HCT116 (cell line): ENCODE measurements at regions not wholly inside any gene's neighbourhood (a gene's known extent, or its start where the extent isn't known, plus 50 kb on each side); places are given as distances from the start of the nearest gene placed in this dataset.

ENCODE experiments used
- ATAC-seq: fragments of 200-7000 bp; cut with Tn5 transposase; 2 replicates; pipeline ENCODE4 v1.9.1; 2020; ENCODE audit warnings: mild to moderate bottlenecking, moderate library complexity
- BruUV-seq: library from RNA; stranded (reverse); fragments of 400-500 nt; replicated peaks from 2 replicates; lab custom pipeline; 2021; lab: Mats Ljungman, UMichigan
- CTCF ChIA-PET: fragments of 300-600 bp; sonication (Branson Sonifier 250); formaldehyde crosslinking; loops from one replicate; lab custom pipeline; 2021; ENCODE audit warnings: antibody characterized with exemption; lab: Charles Lee
- POLR2A ChIA-PET: fragments of 300-600, 350-600 bp; sonication (Branson Sonifier 250); formaldehyde crosslinking; loops from one replicate; lab custom pipeline; 2021; ENCODE audit warnings: antibody characterized with exemption; lab: Charles Lee
- RAD21 ChIA-PET, 2 experiments: fragments of 300-600 bp; sonication (Branson Sonifier 250); formaldehyde crosslinking; loops; one replicate each; lab custom pipeline; 2023; ENCODE audit warnings: low total read pairs in 2 of 2; ENCODE audit not compliant: uncharacterized antibody in 2 of 2, unreplicated experiment in 2 of 2, low non-redundant PET in 1 of 2; lab: Charles Lee
- DNase-seq: peaks from one replicate; pipeline ENCODE4 v3.0.0-alpha.2; 2010; ENCODE audit warnings: low read depth, low spot score
- H2AFZ ChIP-seq: fragments of 200-600 bp; shearing (Covaris generic), sonication (generic); 2 replicates; pipeline ENCODE4 v1.6.1; 2017; ENCODE audit warnings: low read depth, mixed run types, mixed read lengths, antibody characterized with exemption, low read length; ENCODE audit not compliant: poor library complexity, severe bottlenecking
- H3K27ac ChIP-seq: 2 replicates; pipeline ENCODE4 v1.5.1; 2012; ENCODE audit warnings: low read depth, low read length
- H3K27me3 ChIP-seq: fragments of 200-600 bp; sonication (generic); 2 replicates; pipeline ENCODE4 v1.6.1; 2016; ENCODE audit warnings: mixed run types, low read length, mixed read lengths; ENCODE audit not compliant: insufficient read depth
- H3K36me3 ChIP-seq, 2 experiments: fragments of 200-500 bp in 1 of 2; fragments of 200-600 bp in 1 of 2; sonication (Bioruptor generic) in 1 of 2; sonication (generic) in 1 of 2; 2 replicates each; pipeline versions ENCODE4 v1.5.1 to v1.6.1; 2014 to 2016; ENCODE audit warnings: low read length in 2 of 2, inconsistent platforms in 1 of 2, mixed read lengths in 1 of 2, mixed run types in 1 of 2; ENCODE audit not compliant: insufficient read depth in 2 of 2, control insufficient read depth in 1 of 2
- H3K4me1 ChIP-seq, 2 experiments: fragments of 200-600 bp in 1 of 2; sonication (generic) in 1 of 2; 2 replicates each; pipeline versions ENCODE4 v1.5.1 to v1.6.1; 2012 to 2017; ENCODE audit warnings: low read length in 2 of 2, inconsistent platforms in 1 of 2, mild to moderate bottlenecking in 1 of 2, mixed read lengths in 1 of 2, mixed run types in 1 of 2, moderate library complexity in 1 of 2; ENCODE audit not compliant: insufficient read depth in 2 of 2, control insufficient read depth in 1 of 2
- H3K4me2 ChIP-seq: fragments of 200-600 bp; sonication (generic); 2 replicates; pipeline ENCODE4 v1.6.1; 2017; ENCODE audit warnings: mixed run types, low read length, mixed read lengths
- H3K4me3 ChIP-seq, 2 experiments: fragments of 200-600 bp in 1 of 2; sonication (generic) in 1 of 2; replicated peaks in 1 of 2; 2 replicates each; pipeline ENCODE4 v1.5.1; 2011 to 2016; ENCODE audit warnings: low read length in 2 of 2, control low read depth in 1 of 2, low read depth in 1 of 2, mild to moderate bottlenecking in 1 of 2, mixed read lengths in 1 of 2, mixed run types in 1 of 2
- H3K79me2 ChIP-seq: fragments of 200-600 bp; sonication (generic); 2 replicates; pipeline ENCODE4 v1.6.1; 2017; ENCODE audit warnings: mild to moderate bottlenecking, mixed run types, low read length, moderate library complexity, mixed read lengths; ENCODE audit not compliant: insufficient read depth
- H3K9ac ChIP-seq: fragments of 200-600 bp; sonication (generic); 2 replicates; pipeline ENCODE4 v1.6.1; 2016; ENCODE audit warnings: low read length, mixed read lengths
- H3K9me2 ChIP-seq: fragments of 200-600 bp; sonication (generic), shearing (Covaris generic); 2 replicates; pipeline ENCODE4 v1.6.1; 2017; ENCODE audit warnings: mixed run types, mild to moderate bottlenecking, moderate library complexity; ENCODE audit not compliant: insufficient read depth
- H3K9me3 ChIP-seq, 2 experiments: fragments of 200-500 bp in 1 of 2; fragments of 200-600 bp in 1 of 2; sonication (Bioruptor generic) in 1 of 2; sonication (generic) in 1 of 2; 2 replicates each; pipeline ENCODE4 v1.6.1; 2014 to 2017; ENCODE audit warnings: low read length in 2 of 2, mixed read lengths in 2 of 2, inconsistent platforms in 1 of 2, low read depth in 1 of 2, mild to moderate bottlenecking in 1 of 2, mixed run types in 1 of 2, moderate library complexity in 1 of 2; ENCODE audit not compliant: control insufficient read depth in 1 of 2, insufficient read depth in 1 of 2
- H4K20me1 ChIP-seq: fragments of 200-600 bp; sonication (generic), shearing (Covaris generic); 2 replicates; pipeline ENCODE4 v1.6.1; 2017; ENCODE audit warnings: mixed run types, mild to moderate bottlenecking, moderate library complexity; ENCODE audit not compliant: insufficient read depth
- CEBPB ChIP-seq: IDR thresholded peaks from 2 replicates; pipeline ENCODE4 v1.6.1; 2012; ENCODE audit warnings: low read depth
- EZH2 ChIP-seq: fragments of 200-600 bp; sonication (generic); IDR thresholded peaks from 2 replicates; pipeline ENCODE4 v1.6.1; 2017; ENCODE audit warnings: antibody characterized with exemption, mixed run types
- FOSL1 ChIP-seq: IDR thresholded peaks from 2 replicates; pipeline ENCODE4 v1.6.1; 2012; ENCODE audit warnings: low read depth
- RAD21 ChIP-seq: IDR thresholded peaks from 2 replicates; pipeline ENCODE4 v1.6.1; 2012; ENCODE audit warnings: low read depth, mild to moderate bottlenecking
- SIN3A ChIP-seq: IDR thresholded peaks from 2 replicates; pipeline ENCODE4 v1.6.1; 2012; ENCODE audit warnings: low read depth
- TCF7L2 ChIP-seq: IDR thresholded peaks from 2 replicates; pipeline ENCODE4 v1.7.0; 2011; ENCODE audit warnings: borderline replicate concordance, inconsistent platforms; ENCODE audit not compliant: insufficient read depth, insufficient read length; ENCODE audit errors: extremely low read depth
- ZNF274 ChIP-seq: fragments of 200-500 bp; sonication (Bioruptor generic); IDR thresholded peaks from 2 replicates; pipeline ENCODE4 v1.6.1; 2014; ENCODE audit warnings: mild to moderate bottlenecking, low read depth, low read length, inconsistent platforms
- intact Hi-C: fragments of 100-400 bp; cut with micrococcal nuclease; formaldehyde crosslinking; loops from 2 replicates; pipeline ENCODE4 v1.10.0; 2022
- TF ChIP-seq, protein P1 (sequence below): IDR thresholded peaks from 2 replicates; pipeline ENCODE4 v1.6.1; 2012; ENCODE audit warnings: low read depth
- TF ChIP-seq, protein P2 (sequence below): IDR thresholded peaks from 2 replicates; pipeline ENCODE4 v1.6.1; 2012

DNA sequence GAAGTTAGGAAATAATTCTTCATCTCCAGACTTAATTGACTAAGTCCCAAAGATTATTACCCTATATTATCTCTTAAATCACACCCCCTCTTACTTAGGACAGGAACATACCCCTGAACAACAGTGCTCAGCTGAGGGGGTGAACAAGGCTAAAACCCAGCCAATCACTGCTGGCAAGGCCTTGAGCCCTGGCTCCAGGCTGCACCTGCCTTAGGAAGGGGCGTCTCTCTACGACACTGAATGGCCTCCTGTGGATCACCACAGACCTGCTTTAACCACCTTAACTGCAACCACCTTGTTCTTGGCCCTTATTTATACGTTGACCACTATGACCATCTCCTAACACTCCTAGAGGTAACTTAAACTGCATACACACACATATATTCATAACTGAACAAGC lies 267.4 kb upstream of the THBS1 start (continued):
- TF ChIP-seq, protein P1, sequence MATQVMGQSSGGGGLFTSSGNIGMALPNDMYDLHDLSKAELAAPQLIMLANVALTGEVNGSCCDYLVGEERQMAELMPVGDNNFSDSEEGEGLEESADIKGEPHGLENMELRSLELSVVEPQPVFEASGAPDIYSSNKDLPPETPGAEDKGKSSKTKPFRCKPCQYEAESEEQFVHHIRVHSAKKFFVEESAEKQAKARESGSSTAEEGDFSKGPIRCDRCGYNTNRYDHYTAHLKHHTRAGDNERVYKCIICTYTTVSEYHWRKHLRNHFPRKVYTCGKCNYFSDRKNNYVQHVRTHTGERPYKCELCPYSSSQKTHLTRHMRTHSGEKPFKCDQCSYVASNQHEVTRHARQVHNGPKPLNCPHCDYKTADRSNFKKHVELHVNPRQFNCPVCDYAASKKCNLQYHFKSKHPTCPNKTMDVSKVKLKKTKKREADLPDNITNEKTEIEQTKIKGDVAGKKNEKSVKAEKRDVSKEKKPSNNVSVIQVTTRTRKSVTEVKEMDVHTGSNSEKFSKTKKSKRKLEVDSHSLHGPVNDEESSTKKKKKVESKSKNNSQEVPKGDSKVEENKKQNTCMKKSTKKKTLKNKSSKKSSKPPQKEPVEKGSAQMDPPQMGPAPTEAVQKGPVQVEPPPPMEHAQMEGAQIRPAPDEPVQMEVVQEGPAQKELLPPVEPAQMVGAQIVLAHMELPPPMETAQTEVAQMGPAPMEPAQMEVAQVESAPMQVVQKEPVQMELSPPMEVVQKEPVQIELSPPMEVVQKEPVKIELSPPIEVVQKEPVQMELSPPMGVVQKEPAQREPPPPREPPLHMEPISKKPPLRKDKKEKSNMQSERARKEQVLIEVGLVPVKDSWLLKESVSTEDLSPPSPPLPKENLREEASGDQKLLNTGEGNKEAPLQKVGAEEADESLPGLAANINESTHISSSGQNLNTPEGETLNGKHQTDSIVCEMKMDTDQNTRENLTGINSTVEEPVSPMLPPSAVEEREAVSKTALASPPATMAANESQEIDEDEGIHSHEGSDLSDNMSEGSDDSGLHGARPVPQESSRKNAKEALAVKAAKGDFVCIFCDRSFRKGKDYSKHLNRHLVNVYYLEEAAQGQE = no peak
- TF ChIP-seq RAD21 (no peak), TCF7L2 (no peak), CEBPB (no peak), FOSL1 (no peak)

DNA sequence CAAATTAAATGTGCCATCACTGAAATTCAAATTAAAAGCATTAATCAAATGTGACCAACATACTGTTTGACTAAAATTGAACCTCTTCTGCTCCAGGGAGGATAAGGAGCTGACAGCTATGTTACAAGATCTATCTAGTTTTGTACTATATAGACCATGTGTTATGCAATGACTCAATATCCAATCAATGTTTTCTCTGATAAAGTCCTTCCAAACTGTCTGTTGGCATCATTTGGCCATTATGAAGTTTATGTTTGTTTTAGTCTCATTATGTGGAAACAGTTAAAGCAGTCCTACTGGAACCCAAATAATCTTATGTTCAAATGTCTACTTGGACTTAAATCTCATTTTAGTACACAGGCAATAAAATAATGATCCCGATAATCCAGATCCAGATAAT lies 267.0 kb upstream of the THBS1 start:
- RAD21 ChIA-PET = no interaction called here
- DNase-seq = no peak
- Histone ChIP-seq H3K79me2 (no peaks in the 10 kb centered on the region), H3K27me3 (no peaks in the 10 kb centered on the region), H3K27ac (no peak overlapping the region), H3K4me1 (no peaks in the 10 kb centered on the region), H3K36me3 (no peaks in the 10 kb centered on the region), H4K20me1 (no peaks in the 10 kb centered on the region), H2AFZ (no peak overlapping the region), H3K4me2 (no peak overlapping the region), H3K9me2 (no peaks in the 10 kb centered on the region), H3K9me3 (no peaks in the 10 kb centered on the region), H3K4me3 (no peak overlapping the region), H3K9ac (no peak overlapping the region)
- no peak for ATAC-seq
- intact Hi-C loops = no loop called here
- TF ChIP-seq TCF7L2 (no peak), ZNF274 (no peak), FOSL1 (no peak), EZH2 (no peak), SIN3A (no peak)
- TF ChIP-seq, protein P1 = no peak
- TF ChIP-seq, protein P2, sequence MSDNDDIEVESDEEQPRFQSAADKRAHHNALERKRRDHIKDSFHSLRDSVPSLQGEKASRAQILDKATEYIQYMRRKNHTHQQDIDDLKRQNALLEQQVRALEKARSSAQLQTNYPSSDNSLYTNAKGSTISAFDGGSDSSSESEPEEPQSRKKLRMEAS = no peak
- CTCF ChIA-PET = no interaction called here
- no TSS peak for BruUV-seq
- POLR2A ChIA-PET = interaction anchor here (1.2 kb wide), 1 partner anchor 267 kb away, joined by 4 read pairs; the partner anchor contains the start of gene THBS1
